Calu3 (cell line): ENCODE measurements at regions not wholly inside any gene's neighbourhood (a gene's known extent, or its start where the extent isn't known, plus 50 kb on each side); places are given as distances from the start of the nearest gene placed in this dataset.

ENCODE experiments used
- BruUV-seq: library from RNA; stranded (reverse); fragments of 400-500 nt; replicated peaks from 2 replicates; lab custom pipeline; 2021; lab: Mats Ljungman, UMichigan
- CTCF ChIA-PET: fragments of 300-600 bp; sonication (Branson Sonifier 250); formaldehyde crosslinking; loops from one replicate; lab custom pipeline; 2022; ENCODE audit warnings: antibody characterized with exemption; lab: Charles Lee
- DNase-seq: peaks from one replicate; pipeline ENCODE4 v3.0.0; 2022
- H3K27ac Mint-ChIP-seq: one replicate; pipeline ENCODE4 v1.8.0; 2022; ENCODE audit warnings: mixed read lengths; ENCODE audit not compliant: unreplicated experiment
- H3K27me3 Mint-ChIP-seq: one replicate; pipeline ENCODE4 v1.8.0; 2022; ENCODE audit warnings: mixed read lengths; ENCODE audit not compliant: unreplicated experiment
- H3K36me3 Mint-ChIP-seq: one replicate; pipeline ENCODE4 v1.8.0; 2022; ENCODE audit warnings: mild to moderate bottlenecking, moderate library complexity, mixed read lengths; ENCODE audit not compliant: insufficient read depth, unreplicated experiment
- H3K4me1 Mint-ChIP-seq: one replicate; pipeline ENCODE4 v1.8.0; 2022; ENCODE audit warnings: mild to moderate bottlenecking, low read depth, mixed read lengths; ENCODE audit not compliant: unreplicated experiment
- H3K4me3 Mint-ChIP-seq: one replicate; pipeline ENCODE4 v1.8.0; 2022; ENCODE audit warnings: mild to moderate bottlenecking, low read depth, moderate library complexity, mixed read lengths; ENCODE audit not compliant: unreplicated experiment
- H3K9me3 Mint-ChIP-seq: one replicate; pipeline ENCODE4 v1.8.0; 2022; ENCODE audit warnings: low read depth, mixed read lengths; ENCODE audit not compliant: unreplicated experiment
- intact Hi-C: fragments of 100-400 bp; cut with micrococcal nuclease; formaldehyde crosslinking; loops from one replicate; pipeline ENCODE4 v1.10.0; 2022; ENCODE audit not compliant: unreplicated experiment
- TF ChIP-seq, protein P1 (sequence below): fragments of 200-600 bp; IDR thresholded peaks from one replicate; pipeline ENCODE4 v1.8.0; 2022; ENCODE audit warnings: antibody characterized with exemption; ENCODE audit not compliant: unreplicated experiment

DNA sequence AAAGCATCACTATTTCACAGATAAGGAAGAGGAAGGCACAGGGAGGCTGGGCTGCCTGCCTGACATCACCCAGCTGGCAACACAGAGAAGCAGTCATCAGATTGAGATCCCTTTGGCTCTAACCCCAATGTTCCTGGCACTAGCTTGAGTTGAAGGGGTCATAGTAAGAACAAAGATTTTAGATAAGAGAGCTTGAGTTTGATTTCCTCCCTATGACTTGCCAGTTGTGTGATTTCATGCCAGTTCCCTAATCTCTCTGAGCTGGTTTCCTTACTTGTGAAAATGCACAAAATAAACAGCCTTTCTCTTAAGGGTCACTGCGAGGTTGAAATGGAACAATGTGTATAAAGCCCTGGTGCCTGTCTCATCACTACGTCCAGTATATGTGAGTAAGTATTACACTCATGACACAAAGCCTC, 475.4 kb upstream of the HS3ST1 start:
- CTCF ChIA-PET: no interaction called here
- TF ChIP-seq, protein P1, sequence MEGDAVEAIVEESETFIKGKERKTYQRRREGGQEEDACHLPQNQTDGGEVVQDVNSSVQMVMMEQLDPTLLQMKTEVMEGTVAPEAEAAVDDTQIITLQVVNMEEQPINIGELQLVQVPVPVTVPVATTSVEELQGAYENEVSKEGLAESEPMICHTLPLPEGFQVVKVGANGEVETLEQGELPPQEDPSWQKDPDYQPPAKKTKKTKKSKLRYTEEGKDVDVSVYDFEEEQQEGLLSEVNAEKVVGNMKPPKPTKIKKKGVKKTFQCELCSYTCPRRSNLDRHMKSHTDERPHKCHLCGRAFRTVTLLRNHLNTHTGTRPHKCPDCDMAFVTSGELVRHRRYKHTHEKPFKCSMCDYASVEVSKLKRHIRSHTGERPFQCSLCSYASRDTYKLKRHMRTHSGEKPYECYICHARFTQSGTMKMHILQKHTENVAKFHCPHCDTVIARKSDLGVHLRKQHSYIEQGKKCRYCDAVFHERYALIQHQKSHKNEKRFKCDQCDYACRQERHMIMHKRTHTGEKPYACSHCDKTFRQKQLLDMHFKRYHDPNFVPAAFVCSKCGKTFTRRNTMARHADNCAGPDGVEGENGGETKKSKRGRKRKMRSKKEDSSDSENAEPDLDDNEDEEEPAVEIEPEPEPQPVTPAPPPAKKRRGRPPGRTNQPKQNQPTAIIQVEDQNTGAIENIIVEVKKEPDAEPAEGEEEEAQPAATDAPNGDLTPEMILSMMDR: no peak

DNA sequence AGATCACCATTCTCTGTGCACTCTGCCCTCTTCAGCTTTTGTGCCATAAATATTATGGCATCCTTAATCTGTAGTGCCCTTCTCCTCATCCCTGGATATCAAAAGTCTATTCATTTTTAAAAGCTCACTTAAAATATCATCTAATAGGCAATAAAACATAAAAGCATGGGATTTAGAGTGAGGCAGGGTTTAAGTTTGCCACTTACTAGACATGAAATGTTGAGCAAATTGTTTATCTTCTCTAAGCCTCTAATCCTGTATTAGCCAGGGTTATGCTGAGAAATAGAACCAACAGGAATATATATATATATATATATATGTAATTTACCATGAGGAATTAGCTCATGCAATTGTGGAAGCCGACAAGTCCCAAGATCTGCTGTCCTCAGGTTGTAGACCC, 472.4 kb upstream of the HS3ST1 start:
- Mint-ChIP-seq H3K27me3 (no peaks in the 10 kb centered on the region), H3K4me1 (peaks cover 13% of the 10 kb centered on the region), H3K4me3 (no peak overlapping the region), H3K9me3 (peaks cover 4% of the 10 kb centered on the region), H3K36me3 (no peaks in the 10 kb centered on the region), H3K27ac (no peak overlapping the region)
- DNase-seq: no peak
- intact Hi-C loops: no loop called here
- TF ChIP-seq, protein P1: no peak
- CTCF ChIA-PET: no interaction called here
- no TSS peak for BruUV-seq

More for the DNA sequence above, 475.4 kb upstream of the HS3ST1 start:
- no TSS peak for BruUV-seq
- no peaks in the 10 kb centered on the region for H3K27me3 Mint-ChIP-seq
- no peak overlapping the region for H3K27ac Mint-ChIP-seq
- no peaks in the 10 kb centered on the region for H3K36me3 Mint-ChIP-seq
- H3K4me3 Mint-ChIP-seq: no peak overlapping the region
- no peaks in the 10 kb centered on the region for H3K9me3 Mint-ChIP-seq
- intact Hi-C loops: no loop called here
- H3K4me1 Mint-ChIP-seq: peaks cover 3% of the 10 kb centered on the region
- no peak for DNase-seq

- CTCF ChIA-PET: no interaction called here
- TF ChIP-seq, protein P1: no peak
- no peak for DNase-seq
- peaks cover 4% of the 10 kb centered on the region for H3K9me3 Mint-ChIP-seq
- no peak overlapping the region for H3K4me3 Mint-ChIP-seq
- H3K36me3 Mint-ChIP-seq: no peaks in the 10 kb centered on the region
- no TSS peak for BruUV-seq
- no peak overlapping the region for H3K27ac Mint-ChIP-seq
- H3K4me1 Mint-ChIP-seq: peaks cover 13% of the 10 kb centered on the region
- no peaks in the 10 kb centered on the region for H3K27me3 Mint-ChIP-seq
- intact Hi-C loops: no loop called here
Observed at GRCh38 chr4:11900359-11900758, 471.7 kb upstream of the HS3ST1 start.

GRCh38 chr4:11898796-11899195, 470.1 kb upstream of the HS3ST1 start:
- CTCF ChIA-PET: no interaction called here
- BruUV-seq: no TSS peak
- no peaks in the 10 kb centered on the region for H3K36me3 Mint-ChIP-seq
- TF ChIP-seq, protein P1: no peak
- intact Hi-C loops: no loop called here
- no peaks in the 10 kb centered on the region for H3K27me3 Mint-ChIP-seq
- peaks cover 4% of the 10 kb centered on the region for H3K9me3 Mint-ChIP-seq
- H3K4me3 Mint-ChIP-seq: no peak overlapping the region
- H3K4me1 Mint-ChIP-seq: peaks cover 13% of the 10 kb centered on the region
- peak overlapping the region; percentile 15 for H3K27ac Mint-ChIP-seq
- DNase-seq: peak; percentile 4
